GM19035 (cell line): ENCODE measurements at regions not wholly inside any gene's neighbourhood (a gene's known extent, or its start where the extent isn't known, plus 50 kb on each side); places are given as distances from the start of the nearest gene placed in this dataset.
"Not testable (repeated sequence)": the region's sequence is repeated elsewhere in the genome, so short reads cannot be mapped to it uniquely, and the experiment has no call there.

ENCODE experiments used
- ATAC-seq: cut with Tn5 transposase; IDR thresholded peaks from one replicate; pipeline ENCODE4 v1.9.1; 2021; ENCODE audit not compliant: unreplicated experiment

GRCh38 chr4:126541820-126542219, 1090.9 kb upstream of the INTU start:
- ATAC-seq = no peak

DNA sequence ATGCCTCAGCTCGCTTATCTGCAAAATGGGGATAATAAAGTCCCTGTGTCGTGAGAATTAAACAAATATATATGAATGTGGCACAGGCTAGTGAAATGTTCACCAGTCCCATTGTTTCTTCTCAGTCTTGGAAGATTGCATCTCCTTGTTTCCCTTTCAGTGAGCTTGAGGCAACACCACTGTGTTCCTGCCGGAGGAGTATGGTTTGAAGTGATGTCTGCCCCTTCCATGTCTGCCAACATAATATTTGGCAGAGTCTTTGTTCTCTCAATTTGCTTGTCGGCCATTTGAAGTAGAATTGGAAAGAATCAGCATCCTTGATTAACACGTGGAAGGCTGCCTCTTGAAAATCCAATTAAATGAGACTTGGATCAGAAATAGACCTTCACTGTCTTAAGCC, 1088.5 kb upstream of the INTU start:
- ATAC-seq = no peak

GRCh38 chr4:126546197-126546596, 1086.6 kb upstream of the INTU start:
- not testable (repeated sequence) for ATAC-seq

GRCh38 chr4:126547352-126547751, 1085.4 kb upstream of the INTU start:
- no peak for ATAC-seq

- ATAC-seq = no peak
Observed at GRCh38 chr4:126548890-126549289, 1083.9 kb upstream of the INTU start.

DNA sequence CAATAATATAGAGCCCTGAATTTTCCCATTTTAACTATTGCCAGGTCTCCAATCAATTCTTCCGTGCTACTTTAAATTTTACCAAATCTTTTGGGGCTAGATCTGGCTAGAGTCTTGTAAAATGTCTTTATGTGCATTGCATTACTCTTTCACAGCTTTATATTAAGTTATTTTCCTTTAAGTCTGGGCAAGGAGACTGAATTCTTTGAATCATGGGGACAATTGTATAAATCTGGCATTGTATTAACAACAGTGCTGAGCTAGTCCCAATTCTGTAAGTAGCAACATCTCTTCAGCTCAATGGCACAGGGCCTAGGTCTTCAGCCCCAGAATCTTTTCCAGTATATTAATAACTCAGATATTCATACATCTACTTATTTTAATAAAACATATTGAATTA, 1080.4 kb upstream of the INTU start:
- ATAC-seq = no peak

- ATAC-seq = no peak
Observed at GRCh38 chr4:126553248-126553647, 1079.5 kb upstream of the INTU start.

- no peak for ATAC-seq
Observed at GRCh38 chr4:126558596-126558995, 1074.2 kb upstream of the INTU start.

DNA sequence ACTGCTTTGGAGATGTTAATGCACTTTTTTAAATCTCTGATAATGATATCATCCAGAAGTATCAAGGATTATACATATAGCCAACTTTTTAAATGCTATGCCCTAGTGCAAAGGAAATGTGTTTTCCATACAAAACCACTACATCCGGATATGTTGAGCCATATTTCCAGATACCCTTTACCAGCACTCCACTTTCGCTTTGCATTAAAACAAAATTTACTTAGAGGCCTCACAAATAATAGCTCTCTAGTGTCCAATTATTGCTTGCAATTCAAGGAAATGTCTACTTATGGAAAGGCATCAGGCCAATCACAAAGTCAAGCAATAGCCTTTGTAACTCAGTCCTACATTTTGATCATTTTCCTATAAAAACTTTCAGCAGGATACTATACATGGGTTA, 1072.8 kb upstream of the INTU start:
- ATAC-seq = no peak

- no peak for ATAC-seq
Observed at GRCh38 chr4:126560794-126561193, 1072.0 kb upstream of the INTU start.

GRCh38 chr4:126563389-126563788, 1069.4 kb upstream of the INTU start:
- ATAC-seq = no peak

DNA sequence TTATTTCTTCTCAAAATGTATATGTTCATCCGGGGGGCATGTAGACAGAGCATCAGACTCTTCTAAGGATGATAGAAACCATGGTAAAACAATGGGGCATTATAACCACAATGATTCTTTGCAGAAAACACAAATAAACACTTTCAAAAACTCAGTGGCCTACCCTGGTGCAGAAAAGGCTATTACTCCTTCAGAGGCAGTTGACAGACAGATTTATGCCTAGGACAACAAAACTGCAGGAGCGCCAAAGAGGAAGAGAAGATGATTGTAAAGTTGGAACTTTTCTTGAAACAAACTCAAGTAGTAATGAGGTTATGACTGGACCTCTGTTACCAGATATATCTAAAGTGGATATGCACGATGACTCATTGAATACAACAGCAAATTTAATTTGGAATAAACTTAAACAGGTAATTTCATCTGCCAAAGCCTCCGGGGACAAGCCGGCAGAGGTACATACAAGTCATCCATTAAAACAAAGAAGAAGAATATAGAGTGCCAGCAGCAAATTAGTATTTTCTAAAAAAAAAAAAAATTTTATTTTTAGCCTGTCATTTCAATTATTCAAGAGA, 1068.4 kb upstream of the INTU start:
- no peak for ATAC-seq

DNA sequence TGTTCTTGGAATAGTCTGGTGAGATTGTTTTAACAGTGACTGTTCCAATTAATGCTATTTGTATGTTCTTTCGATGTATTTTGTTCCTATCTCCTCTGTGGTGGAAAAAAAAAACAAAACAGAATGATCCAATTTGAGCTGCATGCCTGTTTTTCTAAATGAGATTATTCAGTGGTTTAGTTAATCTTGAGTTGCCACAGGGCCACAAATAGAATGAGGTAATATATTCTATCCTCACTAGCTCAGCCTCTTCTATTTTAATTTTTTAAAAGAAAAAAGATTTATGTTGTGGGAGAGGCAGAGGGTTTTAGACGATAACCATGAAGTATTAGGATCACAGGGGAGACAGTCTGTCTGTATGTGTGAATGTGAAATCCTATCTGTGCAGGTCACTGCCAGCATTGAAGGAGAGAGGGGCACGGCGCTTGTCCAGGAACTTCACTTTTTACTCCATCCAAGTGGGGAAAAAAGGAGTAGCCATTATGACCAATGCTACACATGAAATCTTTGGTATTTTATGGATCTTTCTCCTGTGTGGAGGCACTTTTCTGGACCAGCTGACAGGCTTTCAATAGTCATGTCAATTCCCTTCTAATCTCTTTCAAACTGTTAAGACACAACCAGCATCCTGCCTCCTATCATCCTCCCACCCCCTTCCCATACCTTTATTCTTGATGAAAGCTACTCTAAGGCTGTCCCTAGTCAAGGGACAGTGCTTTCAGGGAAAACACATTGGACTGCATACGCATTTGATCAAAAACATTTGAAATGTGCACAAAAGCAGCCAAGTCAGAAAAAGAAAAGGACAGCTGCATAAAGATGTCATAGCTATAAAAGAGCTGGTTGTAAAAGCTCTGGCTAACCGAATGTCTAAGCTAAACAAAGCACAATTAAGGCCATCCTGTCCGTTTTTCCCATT, 1063.8 kb upstream of the INTU start:
- ATAC-seq = no peak

DNA sequence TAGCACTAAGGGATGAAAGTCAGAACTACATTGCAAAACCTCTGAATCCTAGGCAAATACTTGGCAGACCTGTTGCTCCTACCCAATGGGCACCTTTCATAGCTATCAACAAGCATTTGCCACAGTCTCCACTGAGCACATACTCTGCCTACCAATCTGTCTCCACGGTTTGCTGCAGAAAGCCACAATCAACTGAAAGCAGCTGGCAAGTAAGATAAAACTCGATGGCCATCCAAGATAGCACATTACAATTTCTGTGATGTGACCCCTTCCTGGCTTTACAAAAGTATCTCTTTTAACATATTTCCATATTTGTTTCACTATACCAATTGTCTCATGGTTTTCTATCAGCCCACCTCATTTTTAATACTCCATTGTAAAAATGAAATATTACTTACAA, 1060.5 kb upstream of the INTU start:
- ATAC-seq = no peak

GRCh38 chr4:126582737-126583136, 1050.0 kb upstream of the INTU start:
- ATAC-seq = no peak

GRCh38 chr4:126583509-126583908, 1049.2 kb upstream of the INTU start:
- ATAC-seq = no peak

DNA sequence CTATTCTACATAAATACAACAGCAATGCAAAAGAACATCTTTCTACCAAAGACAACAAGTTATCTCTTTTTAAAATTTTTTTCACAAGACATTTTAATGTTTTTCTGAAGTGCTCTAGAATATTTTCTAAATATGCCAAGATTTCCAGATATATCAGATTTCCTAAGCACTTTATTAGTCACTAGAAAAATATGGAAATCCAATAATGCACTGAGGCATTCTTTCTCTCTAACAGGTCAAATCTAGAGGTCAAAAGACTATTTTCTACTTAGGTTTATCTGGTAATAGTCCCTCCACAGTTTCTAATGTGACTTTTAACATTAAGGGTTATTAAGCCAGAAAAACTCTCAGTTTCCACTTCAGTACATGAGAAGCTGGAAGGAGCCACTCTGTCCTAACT, 1041.2 kb upstream of the INTU start:
- ATAC-seq = no peak

GRCh38 chr4:126592088-126592487, 1040.7 kb upstream of the INTU start:
- ATAC-seq = no peak

DNA sequence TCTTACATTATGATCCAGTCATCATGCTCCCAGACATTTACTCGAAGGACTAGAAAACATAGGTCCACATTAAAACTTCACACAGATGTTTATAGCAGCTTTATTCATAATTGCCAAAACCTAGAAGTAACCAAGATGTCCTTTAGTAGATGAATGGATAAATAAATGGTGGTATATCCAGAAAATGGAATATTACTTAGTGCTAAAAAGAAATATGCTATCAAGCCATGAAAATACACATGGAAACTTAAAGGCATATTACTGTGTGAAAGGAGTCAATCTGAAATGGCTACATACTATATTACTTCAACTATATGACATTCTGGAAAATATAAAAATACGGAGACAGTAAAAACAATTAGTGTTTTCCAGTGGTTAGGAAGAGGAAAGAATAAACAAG, 1039.1 kb upstream of the INTU start:
- no peak for ATAC-seq

DNA sequence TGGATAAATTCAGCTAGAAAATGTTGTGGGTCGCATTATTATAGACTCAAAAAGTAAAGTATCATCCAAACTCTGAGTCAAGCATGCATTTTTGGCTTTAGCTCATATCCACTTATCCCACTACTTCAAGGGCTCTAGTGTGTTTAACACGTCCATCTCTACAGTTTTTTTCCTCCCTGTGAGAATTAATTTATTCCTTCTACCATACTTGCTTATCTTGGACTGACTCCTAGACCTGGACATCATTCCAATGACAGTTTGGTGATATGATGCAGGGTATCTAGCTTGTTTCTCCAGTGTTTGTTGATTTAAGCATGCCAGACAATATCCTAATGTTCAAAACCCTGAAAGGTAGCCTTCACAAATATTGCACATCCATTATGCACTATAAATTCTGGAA, 1037.1 kb upstream of the INTU start:
- ATAC-seq = no peak

DNA sequence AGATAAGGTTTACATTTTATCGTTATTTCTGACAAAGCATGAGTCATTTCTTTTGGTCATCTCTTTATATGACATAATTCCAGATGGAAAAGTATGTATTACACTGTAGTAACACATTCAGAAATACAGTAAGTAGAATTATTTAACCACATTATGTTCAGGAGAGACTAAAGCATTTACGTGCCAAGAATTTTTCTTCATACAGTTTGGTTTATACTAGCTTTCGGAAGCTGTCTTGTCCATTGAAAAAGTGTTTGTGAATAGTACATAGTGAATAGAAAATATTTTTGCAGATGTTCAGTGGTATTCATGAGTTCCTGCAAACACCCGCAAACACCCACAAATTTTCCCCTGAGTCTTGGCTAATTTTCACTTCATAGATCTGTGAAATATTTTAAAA, 1033.0 kb upstream of the INTU start:
- no peak for ATAC-seq

DNA sequence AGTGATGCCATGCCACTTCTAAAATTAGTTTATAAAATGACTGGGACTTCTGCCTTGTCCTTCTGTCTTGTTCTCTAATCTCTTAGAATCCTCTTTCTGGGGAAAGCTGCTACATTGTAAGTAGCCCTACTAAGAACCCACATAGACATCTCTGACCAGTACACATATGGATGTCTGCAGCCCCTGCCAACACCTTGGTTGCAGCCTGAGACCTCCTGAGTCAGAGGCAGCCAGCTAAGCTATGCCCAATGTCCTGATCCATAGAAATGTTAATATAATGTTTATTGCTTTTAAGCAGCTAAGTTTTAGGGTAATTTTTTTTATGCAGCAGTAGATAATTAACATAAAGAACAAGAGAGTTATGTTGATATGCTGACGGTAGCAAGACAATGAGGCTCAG, 1029.5 kb upstream of the INTU start:
- no peak for ATAC-seq

- no peak for ATAC-seq
Observed at GRCh38 chr4:126603825-126604224, 1028.9 kb upstream of the INTU start.
